GM19468 (cell line): ENCODE measurements at regions not wholly inside any gene's neighbourhood (a gene's known extent, or its start where the extent isn't known, plus 50 kb on each side); places are given as distances from the start of the nearest gene placed in this dataset.

Source experiments
- ATAC-seq: cut with Tn5 transposase; IDR thresholded peaks from one replicate; pipeline ENCODE4 v1.9.1; 2021; ENCODE audit warnings: mild to moderate bottlenecking, moderate library complexity, moderate number of reproducible peaks; ENCODE audit not compliant: unreplicated experiment; ENCODE audit errors: extremely low read depth

- ATAC-seq = no peak
These were observed 315.6 kb upstream of the DAB2 start for GRCh38 chr5:39740404-39740803.

- ATAC-seq = no peak
These were observed 307.4 kb upstream of the DAB2 start for GRCh38 chr5:39732166-39732565.

GRCh38 chr5:39730699-39731098 lies 305.9 kb upstream of the DAB2 start:
- ATAC-seq = no peak

- ATAC-seq = no peak
These were observed 305.2 kb upstream of the DAB2 start for GRCh38 chr5:39730006-39730405.

GRCh38 chr5:39726467-39726866 lies 301.7 kb upstream of the DAB2 start:
- ATAC-seq = no peak

- no peak for ATAC-seq
These were observed 296.6 kb upstream of the DAB2 start for GRCh38 chr5:39721394-39721793.

GRCh38 chr5:39720136-39720535 lies 295.4 kb upstream of the DAB2 start:
- no peak for ATAC-seq

- ATAC-seq = no peak
These were observed 292.6 kb upstream of the DAB2 start for GRCh38 chr5:39717176-39717897.

- peak; percentile 52 for ATAC-seq
These were observed 291.8 kb upstream of the DAB2 start for GRCh38 chr5:39716532-39717028.

- ATAC-seq = no peak
These were observed 289.4 kb upstream of the DAB2 start for GRCh38 chr5:39714036-39714698.

GRCh38 chr5:39713250-39713916 lies 288.6 kb upstream of the DAB2 start:
- no peak for ATAC-seq

GRCh38 chr5:39712316-39713249 lies 287.8 kb upstream of the DAB2 start:
- ATAC-seq = no peak

- no peak for ATAC-seq
These were observed 287.0 kb upstream of the DAB2 start for GRCh38 chr5:39711821-39712220.

- ATAC-seq = no peak
These were observed 284.3 kb upstream of the DAB2 start for GRCh38 chr5:39709032-39709431.

- no peak for ATAC-seq
These were observed 278.1 kb upstream of the DAB2 start for GRCh38 chr5:39702928-39703327.

- ATAC-seq = no peak
These were observed 275.7 kb upstream of the DAB2 start for GRCh38 chr5:39700523-39700922.

- no peak for ATAC-seq
These were observed 274.2 kb upstream of the DAB2 start for GRCh38 chr5:39698838-39699560.

- ATAC-seq = no peak
These were observed 273.1 kb upstream of the DAB2 start for GRCh38 chr5:39697881-39698280.

- ATAC-seq = no peak
These were observed 272.1 kb upstream of the DAB2 start for GRCh38 chr5:39696672-39697398.
